ENCODE measurements at regions not wholly inside any gene's neighbourhood (a gene's known extent, or its start where the extent isn't known, plus 50 kb on each side); places are given as distances from the start of the nearest gene placed in this dataset.

DNA sequence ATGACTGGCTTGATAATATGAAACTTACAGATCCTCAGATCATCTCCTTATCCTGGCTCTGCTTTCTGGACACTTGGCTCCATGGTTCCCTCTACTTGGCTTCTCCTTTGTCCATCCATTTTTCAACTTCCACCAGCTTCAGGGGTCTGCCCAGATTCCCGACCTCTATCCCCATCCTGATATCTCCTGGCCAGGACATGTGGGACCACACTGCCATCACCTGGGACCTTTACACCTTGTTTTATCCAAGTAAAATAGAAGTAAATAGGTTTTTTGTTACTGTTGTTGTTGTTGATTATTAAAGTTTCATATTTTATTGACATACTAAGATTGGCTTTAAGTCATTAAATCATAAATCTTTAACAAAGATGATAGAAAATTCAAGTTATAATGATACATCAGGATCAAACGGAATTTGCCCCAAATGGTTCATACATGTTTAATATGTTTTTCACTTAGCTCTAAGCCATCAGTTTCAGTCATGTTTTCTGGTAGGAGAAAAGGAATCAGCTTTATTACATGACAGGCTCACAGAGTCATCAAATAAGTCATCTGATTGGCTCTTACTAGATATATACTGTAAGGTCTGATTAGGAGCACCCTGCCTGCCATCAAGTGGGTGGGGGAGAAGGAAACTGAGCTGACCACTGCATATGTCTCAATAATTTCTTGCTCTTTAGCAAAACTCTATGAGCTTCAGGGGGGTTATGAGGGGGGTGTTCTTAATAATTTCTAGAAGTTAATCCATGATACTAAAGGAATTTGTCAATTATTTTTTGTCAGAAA, 111.5 kb upstream of the AHR start:
- no peaks in the 10 kb centered on the region for H3K27me3 ChIP-seq (ENCODE audit: control insufficient read depth in 1 of 2, insufficient read depth in 2 of 2, low read length in 2 of 2)
- peaks cover 18% of the 10 kb centered on the region for H3K4me1 ChIP-seq (ENCODE audit: insufficient read depth, low read length)
- H3K27ac ChIP-seq (ENCODE audit: low read depth, low read length): no peak overlapping the region
- H3K4me3 ChIP-seq (ENCODE audit: low read depth in 1 of 2, low read length in 2 of 2): no peak overlapping the region
- no peak overlapping the region for H3K9ac ChIP-seq (ENCODE audit: low read length)
- no peaks in the 10 kb centered on the region for H3K9me3 ChIP-seq (ENCODE audit: low read length)
- H3K36me3 ChIP-seq (ENCODE audit: insufficient read depth, low read length): no peaks in the 10 kb centered on the region

DNA sequence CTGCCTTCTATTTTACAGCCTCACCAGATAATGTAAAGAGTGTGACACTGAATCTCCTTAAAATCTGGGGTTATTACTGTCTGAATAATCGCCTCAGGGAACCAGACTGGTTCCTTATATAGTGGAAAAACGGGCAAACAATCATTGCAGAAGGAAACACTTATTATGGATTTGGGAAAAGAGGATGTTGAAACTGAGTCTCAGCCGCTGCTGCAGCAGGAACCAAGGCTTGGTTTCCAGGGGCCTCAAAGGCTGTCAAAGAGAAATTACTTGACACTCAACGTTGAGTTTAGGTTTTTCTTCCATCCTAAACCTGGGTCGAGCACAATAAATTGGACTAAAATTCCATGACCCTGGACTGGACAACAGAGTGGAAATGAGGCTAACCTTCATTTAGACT, 103.8 kb upstream of the AHR start:
- no peaks in the 10 kb centered on the region for H3K9me3 ChIP-seq (ENCODE audit: low read length)
- H3K36me3 ChIP-seq (ENCODE audit: insufficient read depth, low read length): no peaks in the 10 kb centered on the region
- H3K4me3 ChIP-seq (ENCODE audit: low read depth in 1 of 2, low read length in 2 of 2): no peak overlapping the region
- no peak overlapping the region for H3K27ac ChIP-seq (ENCODE audit: low read depth, low read length)
- no peaks in the 10 kb centered on the region for H3K4me1 ChIP-seq (ENCODE audit: insufficient read depth, low read length)
- H3K27me3 ChIP-seq (ENCODE audit: control insufficient read depth in 1 of 2, insufficient read depth in 2 of 2, low read length in 2 of 2): no peaks in the 10 kb centered on the region
- H3K9ac ChIP-seq (ENCODE audit: low read length): no peak overlapping the region

DNA sequence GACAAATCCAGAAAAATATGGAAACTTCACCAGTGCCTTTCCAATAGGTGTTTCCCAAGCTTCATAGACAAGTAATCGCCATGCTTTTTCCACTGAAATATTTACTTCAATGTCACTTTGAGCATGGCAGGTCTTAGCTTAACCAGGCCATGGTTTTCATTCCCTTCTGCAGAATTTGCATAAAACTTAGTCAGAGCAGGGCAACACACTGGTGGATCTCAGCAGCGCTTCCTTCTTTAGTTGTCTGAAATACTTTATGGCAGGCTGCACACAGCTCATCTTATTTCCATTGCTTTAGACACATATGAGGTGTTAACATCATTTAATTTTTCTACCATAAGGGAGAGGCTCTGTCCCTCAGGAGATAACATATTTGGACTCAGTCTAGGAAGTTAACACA, 102.9 kb upstream of the AHR start:
- H3K27ac ChIP-seq (ENCODE audit: low read depth, low read length): no peak overlapping the region
- H3K27me3 ChIP-seq (ENCODE audit: control insufficient read depth in 1 of 2, insufficient read depth in 2 of 2, low read length in 2 of 2): no peaks in the 10 kb centered on the region
- H3K4me3 ChIP-seq (ENCODE audit: low read depth in 1 of 2, low read length in 2 of 2): no peak overlapping the region
- no peak overlapping the region for H3K9ac ChIP-seq (ENCODE audit: low read length)
- H3K4me1 ChIP-seq (ENCODE audit: insufficient read depth, low read length): no peaks in the 10 kb centered on the region
- H3K9me3 ChIP-seq (ENCODE audit: low read length): no peaks in the 10 kb centered on the region
- no peaks in the 10 kb centered on the region for H3K36me3 ChIP-seq (ENCODE audit: insufficient read depth, low read length)

DNA sequence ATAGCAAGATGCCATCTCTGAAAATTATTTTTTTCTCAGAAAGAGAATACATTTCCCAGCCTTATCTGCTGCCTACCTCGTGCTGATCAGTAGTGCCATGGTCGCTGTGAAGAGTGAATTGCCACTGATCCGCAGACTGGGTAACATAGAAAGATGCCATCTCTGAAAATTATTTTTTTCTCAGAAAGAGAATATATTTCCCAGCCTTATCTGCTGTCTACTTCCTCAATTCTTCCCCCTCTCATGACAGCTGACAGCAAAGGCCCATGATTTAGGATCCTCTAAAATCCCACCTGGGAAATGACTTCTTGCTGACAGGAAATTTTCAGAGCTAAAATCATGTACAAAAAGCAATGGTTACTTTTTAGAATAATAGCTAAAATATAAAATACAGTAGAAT, 92.5 kb upstream of the AHR start:
- no peak overlapping the region for H3K4me3 ChIP-seq (ENCODE audit: low read depth in 1 of 2, low read length in 2 of 2)
- no peaks in the 10 kb centered on the region for H3K4me1 ChIP-seq (ENCODE audit: insufficient read depth, low read length)
- H3K9me3 ChIP-seq (ENCODE audit: low read length): no peaks in the 10 kb centered on the region
- H3K27ac ChIP-seq (ENCODE audit: low read depth, low read length): no peak overlapping the region
- H3K36me3 ChIP-seq (ENCODE audit: insufficient read depth, low read length): no peaks in the 10 kb centered on the region
- H3K9ac ChIP-seq (ENCODE audit: low read length): no peak overlapping the region
- H3K27me3 ChIP-seq (ENCODE audit: control insufficient read depth in 1 of 2, insufficient read depth in 2 of 2, low read length in 2 of 2): no peaks in the 10 kb centered on the region

DNA sequence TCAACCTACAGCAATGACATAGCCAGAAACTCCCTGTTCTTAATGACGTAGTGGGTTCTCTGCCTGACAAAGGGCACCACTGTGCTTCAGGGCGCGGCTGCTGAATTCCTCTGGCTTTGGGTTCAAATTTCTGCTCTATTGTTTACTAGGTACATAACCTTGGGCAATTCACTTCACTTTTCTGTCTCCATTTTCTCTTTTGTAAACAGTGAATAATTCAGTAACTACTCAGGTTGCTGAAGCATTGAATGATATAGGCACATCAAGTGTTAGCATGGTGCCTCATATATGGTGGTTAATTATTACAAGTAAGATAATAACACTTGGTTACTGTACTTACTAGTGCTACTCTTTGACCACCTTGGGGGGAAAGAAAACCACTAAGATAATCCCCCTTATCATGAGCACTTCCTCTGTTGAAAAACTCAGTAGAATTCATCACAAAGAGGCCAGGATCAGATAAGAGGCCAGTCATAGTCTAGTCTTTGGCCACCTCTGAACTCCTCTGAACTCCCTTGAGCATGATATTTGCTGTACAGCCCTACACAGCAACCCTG, 92.0 kb upstream of the AHR start:
- Histone ChIP-seq H3K27ac (ENCODE audit: low read depth, low read length) (no peak overlapping the region), H3K4me1 (ENCODE audit: insufficient read depth, low read length) (no peaks in the 10 kb centered on the region), H3K36me3 (ENCODE audit: insufficient read depth, low read length) (no peaks in the 10 kb centered on the region), H3K9ac (ENCODE audit: low read length) (no peak overlapping the region), H3K27me3 (ENCODE audit: control insufficient read depth in 1 of 2, insufficient read depth in 2 of 2, low read length in 2 of 2) (no peaks in the 10 kb centered on the region), H3K4me3 (ENCODE audit: low read depth in 1 of 2, low read length in 2 of 2) (no peak overlapping the region), H3K9me3 (ENCODE audit: low read length) (no peaks in the 10 kb centered on the region)

DNA sequence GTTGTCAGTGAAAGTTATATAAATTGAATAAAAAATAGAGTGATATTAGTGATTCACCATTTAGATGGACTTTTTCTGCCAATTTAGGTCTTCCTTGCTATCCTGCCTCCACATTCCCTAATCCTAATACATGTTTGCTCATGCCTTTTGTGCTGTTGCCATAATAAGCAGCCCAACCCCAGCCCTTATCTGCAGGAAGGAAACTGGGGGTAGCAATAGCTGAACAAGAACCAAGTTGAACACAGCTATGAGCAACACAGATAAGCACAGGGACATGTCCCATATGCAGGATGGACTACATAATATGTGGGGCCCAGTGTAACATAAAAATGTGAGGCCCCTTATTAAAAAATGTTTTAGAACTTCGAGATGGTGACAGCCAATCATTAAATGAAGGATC, 91.2 kb upstream of the AHR start:
- Histone ChIP-seq H3K4me3 (ENCODE audit: low read depth in 1 of 2, low read length in 2 of 2) (no peak overlapping the region), H3K9ac (ENCODE audit: low read length) (no peak overlapping the region)

DNA sequence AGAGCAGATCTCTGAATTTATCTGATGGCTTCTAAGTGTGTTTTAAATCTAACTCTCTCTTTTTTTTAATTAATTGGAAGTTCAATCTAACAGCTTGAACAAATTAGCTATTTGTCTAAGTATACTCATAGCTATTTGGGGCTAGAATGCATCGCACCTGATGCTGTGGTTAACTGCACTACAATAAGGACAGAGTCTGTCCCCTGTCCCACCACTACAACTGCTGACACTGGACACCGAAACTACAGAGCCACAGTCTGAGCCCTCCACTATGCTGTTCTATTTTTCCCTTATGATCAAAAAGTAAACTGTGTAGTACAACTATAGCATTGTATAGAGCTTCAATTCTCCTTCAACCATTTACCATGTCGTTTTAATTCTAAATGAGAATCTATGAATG, 89.4 kb upstream of the AHR start:
- H3K9ac ChIP-seq (ENCODE audit: low read length): no peak overlapping the region
- no peak overlapping the region for H3K4me3 ChIP-seq (ENCODE audit: low read depth in 1 of 2, low read length in 2 of 2)
- no peaks in the 10 kb centered on the region for H3K27me3 ChIP-seq (ENCODE audit: control insufficient read depth in 1 of 2, insufficient read depth in 2 of 2, low read length in 2 of 2)
- no peaks in the 10 kb centered on the region for H3K36me3 ChIP-seq (ENCODE audit: insufficient read depth, low read length)
- H3K9me3 ChIP-seq (ENCODE audit: low read length): no peaks in the 10 kb centered on the region
- H3K4me1 ChIP-seq (ENCODE audit: insufficient read depth, low read length): no peaks in the 10 kb centered on the region
- no peak overlapping the region for H3K27ac ChIP-seq (ENCODE audit: low read depth, low read length)

More for the DNA sequence above, 91.2 kb upstream of the AHR start:
- H3K27ac ChIP-seq (ENCODE audit: low read depth, low read length): no peak overlapping the region
- H3K4me1 ChIP-seq (ENCODE audit: insufficient read depth, low read length): no peaks in the 10 kb centered on the region
- no peaks in the 10 kb centered on the region for H3K36me3 ChIP-seq (ENCODE audit: insufficient read depth, low read length)
- H3K27me3 ChIP-seq (ENCODE audit: control insufficient read depth in 1 of 2, insufficient read depth in 2 of 2, low read length in 2 of 2): no peaks in the 10 kb centered on the region
- no peaks in the 10 kb centered on the region for H3K9me3 ChIP-seq (ENCODE audit: low read length)

DNA sequence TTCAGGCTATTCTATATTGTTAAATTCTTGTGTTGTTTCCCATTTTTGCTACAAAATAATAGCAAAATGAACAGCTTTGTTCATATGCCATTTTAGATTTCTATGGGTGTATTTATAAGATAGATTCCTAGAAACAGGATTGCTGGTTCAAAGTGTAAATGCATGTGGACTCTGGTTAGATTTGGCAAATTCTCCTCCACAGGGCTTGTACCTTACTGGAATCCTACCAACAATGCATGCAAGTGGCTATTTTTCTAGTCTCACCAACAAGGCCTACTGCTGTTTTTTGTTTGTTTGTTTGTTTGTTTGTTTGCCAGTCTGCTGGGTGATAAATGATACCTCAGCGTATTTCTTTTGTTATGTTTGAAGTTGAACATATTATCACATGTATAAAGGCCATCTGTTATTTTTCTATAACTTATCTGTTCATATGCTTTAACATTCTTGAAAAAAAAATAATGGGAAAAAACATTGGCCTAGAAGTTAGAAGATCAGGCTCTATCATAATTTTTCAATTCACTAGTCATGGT, 87.1 kb upstream of the AHR start:
- H3K4me3 ChIP-seq (ENCODE audit: low read depth in 1 of 2, low read length in 2 of 2): no peak overlapping the region
- H3K9me3 ChIP-seq (ENCODE audit: low read length): no peaks in the 10 kb centered on the region

DNA sequence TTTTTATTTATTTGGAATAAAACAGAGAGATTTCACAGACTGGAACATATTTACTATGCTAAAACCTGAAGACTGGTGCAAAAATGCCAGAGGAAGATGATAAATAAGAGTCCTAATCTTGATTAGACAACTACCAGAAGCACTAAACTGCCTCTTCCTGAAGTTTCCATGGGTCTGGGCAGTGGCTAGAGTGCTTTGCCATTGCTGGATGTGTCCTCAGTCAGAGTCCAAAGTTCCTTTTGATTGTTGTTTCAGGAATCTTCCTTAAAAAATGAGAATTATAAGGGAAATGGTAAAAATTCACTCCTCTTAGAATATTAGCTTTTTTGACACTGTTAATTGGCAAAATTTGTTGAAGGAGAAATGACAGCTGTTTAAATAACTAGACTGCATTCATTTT, 86.3 kb upstream of the AHR start:
- Histone ChIP-seq H3K27ac (ENCODE audit: low read depth, low read length) (no peak overlapping the region), H3K27me3 (ENCODE audit: control insufficient read depth in 1 of 2, insufficient read depth in 2 of 2, low read length in 2 of 2) (no peaks in the 10 kb centered on the region), H3K9me3 (ENCODE audit: low read length) (no peaks in the 10 kb centered on the region), H3K9ac (ENCODE audit: low read length) (no peak overlapping the region), H3K4me1 (ENCODE audit: insufficient read depth, low read length) (no peaks in the 10 kb centered on the region), H3K36me3 (ENCODE audit: insufficient read depth, low read length) (no peaks in the 10 kb centered on the region), H3K4me3 (ENCODE audit: low read depth in 1 of 2, low read length in 2 of 2) (no peak overlapping the region)

More for the DNA sequence above, 87.1 kb upstream of the AHR start:
- no peaks in the 10 kb centered on the region for H3K4me1 ChIP-seq (ENCODE audit: insufficient read depth, low read length)
- H3K27ac ChIP-seq (ENCODE audit: low read depth, low read length): no peak overlapping the region
- H3K9ac ChIP-seq (ENCODE audit: low read length): no peak overlapping the region
- no peaks in the 10 kb centered on the region for H3K27me3 ChIP-seq (ENCODE audit: control insufficient read depth in 1 of 2, insufficient read depth in 2 of 2, low read length in 2 of 2)
- H3K36me3 ChIP-seq (ENCODE audit: insufficient read depth, low read length): no peaks in the 10 kb centered on the region

DNA sequence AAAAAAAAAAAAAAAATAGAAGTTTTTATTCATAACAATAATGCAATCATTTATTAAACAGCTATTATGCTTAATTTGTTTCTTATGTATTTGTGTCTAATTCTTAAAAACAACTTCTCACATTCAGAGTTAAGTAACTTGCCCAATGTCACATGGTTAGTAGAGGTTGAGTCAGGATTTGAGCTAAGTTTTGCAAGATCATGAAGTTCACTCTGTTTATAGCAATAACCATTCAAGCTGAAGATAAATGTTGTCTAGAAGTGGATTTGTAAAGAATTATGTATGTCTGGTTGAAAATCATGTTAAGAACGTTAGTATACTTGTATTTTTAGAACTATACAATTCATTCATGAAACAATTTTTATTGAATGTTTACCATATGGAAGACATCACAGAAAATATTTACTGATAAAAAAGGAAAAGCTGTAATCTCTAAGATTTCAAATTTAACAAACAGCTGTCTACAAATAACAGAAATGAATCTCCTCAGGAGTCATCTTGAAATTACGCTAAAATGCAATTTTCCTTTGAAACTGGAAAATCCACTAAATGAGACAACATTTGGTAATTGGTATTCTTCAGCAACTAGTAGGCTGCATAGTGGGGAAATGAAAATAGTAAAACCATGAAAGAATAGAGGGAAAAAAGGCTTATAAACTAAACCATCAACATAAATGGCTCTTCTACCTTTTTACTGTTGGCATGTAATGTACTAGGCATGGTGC, 70.5 kb upstream of the AHR start:
- H3K36me3 ChIP-seq (ENCODE audit: insufficient read depth, low read length): no peaks in the 10 kb centered on the region
- no peaks in the 10 kb centered on the region for H3K27me3 ChIP-seq (ENCODE audit: control insufficient read depth in 1 of 2, insufficient read depth in 2 of 2, low read length in 2 of 2)
- no peak overlapping the region for H3K9ac ChIP-seq (ENCODE audit: low read length)
- H3K9me3 ChIP-seq (ENCODE audit: low read length): no peaks in the 10 kb centered on the region
- H3K4me1 ChIP-seq (ENCODE audit: insufficient read depth, low read length): no peaks in the 10 kb centered on the region
- no peak overlapping the region for H3K27ac ChIP-seq (ENCODE audit: low read depth, low read length)
- no peak overlapping the region for H3K4me3 ChIP-seq (ENCODE audit: low read depth in 1 of 2, low read length in 2 of 2)

DNA sequence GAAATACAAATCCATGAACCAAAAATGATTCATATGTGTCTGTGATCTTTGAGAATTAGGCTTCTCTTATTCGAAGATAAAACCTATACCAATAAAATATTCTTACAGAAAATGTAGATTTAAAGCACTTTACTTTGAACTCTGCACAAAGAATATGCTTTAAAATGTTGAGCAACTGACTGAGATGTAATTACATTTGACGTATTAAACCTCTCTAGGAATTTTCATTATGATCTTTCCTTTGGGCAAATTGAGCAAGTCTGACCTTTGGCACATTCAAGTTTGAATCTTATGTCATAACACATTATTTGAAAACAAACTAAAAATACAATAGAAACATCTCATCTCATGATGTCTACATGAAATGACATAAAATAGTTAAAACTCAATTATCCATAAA, 69.2 kb upstream of the AHR start:
- no peak overlapping the region for H3K9ac ChIP-seq (ENCODE audit: low read length)
- H3K36me3 ChIP-seq (ENCODE audit: insufficient read depth, low read length): no peaks in the 10 kb centered on the region
- no peaks in the 10 kb centered on the region for H3K9me3 ChIP-seq (ENCODE audit: low read length)
- no peaks in the 10 kb centered on the region for H3K27me3 ChIP-seq (ENCODE audit: control insufficient read depth in 1 of 2, insufficient read depth in 2 of 2, low read length in 2 of 2)
- no peaks in the 10 kb centered on the region for H3K4me1 ChIP-seq (ENCODE audit: insufficient read depth, low read length)
- no peak overlapping the region for H3K4me3 ChIP-seq (ENCODE audit: low read depth in 1 of 2, low read length in 2 of 2)
- H3K27ac ChIP-seq (ENCODE audit: low read depth, low read length): no peak overlapping the region
